ENCODE measurements at regions not wholly inside any gene's neighbourhood (a gene's known extent, or its start where the extent isn't known, plus 50 kb on each side); places are given as distances from the start of the nearest gene placed in this dataset.

DNA sequence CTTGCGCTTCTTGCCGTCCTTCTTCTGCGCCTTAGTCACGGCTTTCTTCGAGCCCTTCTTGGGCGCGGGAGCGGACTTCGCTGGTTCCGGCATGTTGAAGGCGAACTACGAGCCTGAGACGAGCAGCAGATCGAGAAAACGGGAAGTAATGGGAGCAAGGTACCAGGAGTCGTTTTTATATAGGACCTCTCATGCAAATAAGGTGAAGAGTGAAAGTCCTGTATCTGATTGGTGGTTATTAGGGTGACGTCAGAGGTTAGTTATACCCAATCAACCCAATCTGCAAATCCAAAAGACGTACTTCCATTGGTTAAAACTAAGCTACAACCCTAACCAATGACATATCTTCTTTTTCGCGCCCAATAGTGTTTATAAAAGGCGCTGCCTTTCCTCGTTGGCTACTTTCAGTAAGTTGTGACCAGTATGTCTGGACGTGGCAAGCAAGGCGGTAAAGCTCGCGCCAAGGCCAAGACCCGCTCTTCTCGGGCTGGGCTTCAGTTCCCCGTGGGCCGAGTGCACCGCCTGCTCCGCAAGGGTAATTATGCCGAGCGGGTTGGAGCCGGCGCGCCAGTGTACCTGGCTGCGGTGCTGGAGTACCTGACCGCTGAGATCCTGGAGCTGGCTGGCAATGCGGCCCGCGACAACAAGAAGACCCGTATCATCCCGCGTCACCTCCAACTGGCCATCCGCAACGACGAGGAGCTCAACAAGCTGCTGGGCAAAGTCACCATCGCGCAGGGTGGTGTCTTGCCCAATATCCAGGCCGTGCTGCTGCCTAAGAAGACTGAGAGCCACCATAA lies 100.6 kb upstream of the PRSS16 start:
- TF ChIP-seq SIN3A (IDR thresholded peaks at IDR 0.05; ENCODE audit: borderline replicate concordance, low read depth, low read length) (peak; percentile 86), POLR2AphosphoS5 (IDR thresholded peaks at IDR 0.05; ENCODE audit: low read depth, low read length) (peak; percentile 97), RXRA (IDR thresholded peaks at IDR 0.05; ENCODE audit: borderline replicate concordance, low read depth) (no peak), RCOR1 (IDR thresholded peaks at IDR 0.05; ENCODE audit: low read length) (peak; percentile 47; the same call in 1 of the 2 replicates)
- TF ChIP-seq, protein P1, sequence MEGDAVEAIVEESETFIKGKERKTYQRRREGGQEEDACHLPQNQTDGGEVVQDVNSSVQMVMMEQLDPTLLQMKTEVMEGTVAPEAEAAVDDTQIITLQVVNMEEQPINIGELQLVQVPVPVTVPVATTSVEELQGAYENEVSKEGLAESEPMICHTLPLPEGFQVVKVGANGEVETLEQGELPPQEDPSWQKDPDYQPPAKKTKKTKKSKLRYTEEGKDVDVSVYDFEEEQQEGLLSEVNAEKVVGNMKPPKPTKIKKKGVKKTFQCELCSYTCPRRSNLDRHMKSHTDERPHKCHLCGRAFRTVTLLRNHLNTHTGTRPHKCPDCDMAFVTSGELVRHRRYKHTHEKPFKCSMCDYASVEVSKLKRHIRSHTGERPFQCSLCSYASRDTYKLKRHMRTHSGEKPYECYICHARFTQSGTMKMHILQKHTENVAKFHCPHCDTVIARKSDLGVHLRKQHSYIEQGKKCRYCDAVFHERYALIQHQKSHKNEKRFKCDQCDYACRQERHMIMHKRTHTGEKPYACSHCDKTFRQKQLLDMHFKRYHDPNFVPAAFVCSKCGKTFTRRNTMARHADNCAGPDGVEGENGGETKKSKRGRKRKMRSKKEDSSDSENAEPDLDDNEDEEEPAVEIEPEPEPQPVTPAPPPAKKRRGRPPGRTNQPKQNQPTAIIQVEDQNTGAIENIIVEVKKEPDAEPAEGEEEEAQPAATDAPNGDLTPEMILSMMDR (IDR thresholded peaks at IDR 0.05): no peak
